ENCODE measurements at regions not wholly inside any gene's neighbourhood (a gene's known extent, or its start where the extent isn't known, plus 50 kb on each side); places are given as distances from the start of the nearest gene placed in this dataset.
"Not testable (repeated sequence)": the region's sequence is repeated elsewhere in the genome, so short reads cannot be mapped to it uniquely, and the experiment has no call there.

GRCh38 chr6:15090145-15090579 is 155.7 kb upstream of the JARID2 start:
- no peak for DNase-seq

GRCh38 chr6:15090745-15091384 is 155.0 kb upstream of the JARID2 start:
- no peak for DNase-seq

GRCh38 chr6:15096894-15097837 is 148.7 kb upstream of the JARID2 start:
- no peak for DNase-seq

GRCh38 chr6:15101130-15101529 is 144.7 kb upstream of the JARID2 start:
- DNase-seq, result no peak

- DNase-seq, result no peak
Measured at GRCh38 chr6:15102241-15102640, 143.6 kb upstream of the JARID2 start.

GRCh38 chr6:15106958-15107643 is 138.8 kb upstream of the JARID2 start:
- no peak for DNase-seq

GRCh38 chr6:15107644-15108382 is 138.1 kb upstream of the JARID2 start:
- no peak for DNase-seq

GRCh38 chr6:15108383-15108715 is 137.5 kb upstream of the JARID2 start:
- DNase-seq, result no peak

GRCh38 chr6:15109338-15110090 is 136.4 kb upstream of the JARID2 start:
- no peak for DNase-seq

- DNase-seq, result no peak
Measured at GRCh38 chr6:15110726-15111354, 135.0 kb upstream of the JARID2 start.

- not testable (repeated sequence) for DNase-seq
Measured at GRCh38 chr6:15111576-15111975, 134.3 kb upstream of the JARID2 start.

GRCh38 chr6:15113587-15113986 is 132.3 kb upstream of the JARID2 start:
- no peak for DNase-seq

GRCh38 chr6:15114061-15114460 is 131.8 kb upstream of the JARID2 start:
- no peak for DNase-seq

GRCh38 chr6:15116889-15117288 is 129.0 kb upstream of the JARID2 start:
- DNase-seq, result no peak

GRCh38 chr6:15121443-15121842 is 124.4 kb upstream of the JARID2 start:
- DNase-seq, result no peak

GRCh38 chr6:15121977-15122550 is 123.8 kb upstream of the JARID2 start:
- DNase-seq, result no peak

- DNase-seq, result no peak
Measured at GRCh38 chr6:15129887-15130286, 116.0 kb upstream of the JARID2 start.

- no peak for DNase-seq
Measured at GRCh38 chr6:15131234-15131633, 114.6 kb upstream of the JARID2 start.

GRCh38 chr6:15131651-15132061 is 114.2 kb upstream of the JARID2 start:
- DNase-seq, result no peak

GRCh38 chr6:15132167-15132566 is 113.7 kb upstream of the JARID2 start:
- DNase-seq, result no peak

Measured in Kasumi-1 (cell line).